G401.6 (cell line): ENCODE measurements at regions not wholly inside any gene's neighbourhood (a gene's known extent, or its start where the extent isn't known, plus 50 kb on each side); places are given as distances from the start of the nearest gene placed in this dataset.
A peak's percentile ranks its signal among the peaks of the same experiment; 100 is the strongest.
"Not testable (repeated sequence)": the region's sequence is repeated elsewhere in the genome, so short reads cannot be mapped to it uniquely, and the experiment has no call there.

Source experiments
- FAIRE-seq: peaks from 2 replicates; lab custom pipeline; 2012; peaks lifted over from hg19 to GRCh38; lab: Jason Lieb, UNC

GRCh38 chr2:132220589-132220988 lies 58.8 kb upstream of the ANKRD30BL start:
- not testable (repeated sequence) for FAIRE-seq

GRCh38 chr2:132221886-132222285 lies 60.1 kb upstream of the ANKRD30BL start:
- not testable (repeated sequence) for FAIRE-seq

GRCh38 chr2:132252191-132252893 lies 90.6 kb upstream of the ANKRD30BL start:
- no peak for FAIRE-seq

GRCh38 chr2:132252894-132253264 lies 91.1 kb upstream of the ANKRD30BL start:
- FAIRE-seq: no peak

- FAIRE-seq: no peak
These were observed 91.9 kb upstream of the ANKRD30BL start for GRCh38 chr2:132253496-132254305.

GRCh38 chr2:132254306-132254919 lies 92.7 kb upstream of the ANKRD30BL start:
- not testable (repeated sequence) for FAIRE-seq

- no peak for FAIRE-seq
These were observed 94.0 kb upstream of the ANKRD30BL start for GRCh38 chr2:132255714-132256113.

- no peak for FAIRE-seq
These were observed 94.6 kb upstream of the ANKRD30BL start for GRCh38 chr2:132256251-132256902.

- not testable (repeated sequence) for FAIRE-seq
These were observed 95.2 kb upstream of the ANKRD30BL start for GRCh38 chr2:132256903-132257300.

- FAIRE-seq: peak; percentile 88
These were observed 95.8 kb upstream of the ANKRD30BL start for GRCh38 chr2:132257301-132258171.

- not testable (repeated sequence) for FAIRE-seq
These were observed 97.5 kb upstream of the ANKRD30BL start for GRCh38 chr2:132259276-132259675.

- FAIRE-seq: not testable (repeated sequence)
These were observed 103.8 kb upstream of the ANKRD30BL start for GRCh38 chr2:132265595-132265994.

- no peak for FAIRE-seq
These were observed 105.3 kb upstream of the ANKRD30BL start for GRCh38 chr2:132267105-132267497.

- not testable (repeated sequence) for FAIRE-seq
These were observed 105.9 kb upstream of the ANKRD30BL start for GRCh38 chr2:132267498-132268283.

GRCh38 chr2:132268284-132268976 lies 106.7 kb upstream of the ANKRD30BL start:
- FAIRE-seq: not testable (repeated sequence)

GRCh38 chr2:132268977-132269523 lies 107.3 kb upstream of the ANKRD30BL start:
- no peak for FAIRE-seq

GRCh38 chr2:132270255-132270654 lies 108.5 kb upstream of the ANKRD30BL start:
- no peak for FAIRE-seq

GRCh38 chr2:132270981-132271546 lies 109.3 kb upstream of the ANKRD30BL start:
- no peak for FAIRE-seq

GRCh38 chr2:132271794-132272193 lies 110.0 kb upstream of the ANKRD30BL start:
- FAIRE-seq: not testable (repeated sequence)
